LNCAP (cell line): ENCODE measurements at regions not wholly inside any gene's neighbourhood (a gene's known extent, or its start where the extent isn't known, plus 50 kb on each side); places are given as distances from the start of the nearest gene placed in this dataset.
A peak's percentile ranks its signal among the peaks of the same experiment; 100 is the strongest.

Source experiments
- TF ChIP-seq, protein P1 (sequence below): fragments of 450-650 bp; IDR thresholded peaks from 2 replicates; pipeline ENCODE4 v1.5.1; 2017; ENCODE audit warnings: mild to moderate bottlenecking

GRCh38 chr1:194104247-194104844 lies 917.9 kb upstream of the B3GALT2 start:
- TF ChIP-seq, protein P1, sequence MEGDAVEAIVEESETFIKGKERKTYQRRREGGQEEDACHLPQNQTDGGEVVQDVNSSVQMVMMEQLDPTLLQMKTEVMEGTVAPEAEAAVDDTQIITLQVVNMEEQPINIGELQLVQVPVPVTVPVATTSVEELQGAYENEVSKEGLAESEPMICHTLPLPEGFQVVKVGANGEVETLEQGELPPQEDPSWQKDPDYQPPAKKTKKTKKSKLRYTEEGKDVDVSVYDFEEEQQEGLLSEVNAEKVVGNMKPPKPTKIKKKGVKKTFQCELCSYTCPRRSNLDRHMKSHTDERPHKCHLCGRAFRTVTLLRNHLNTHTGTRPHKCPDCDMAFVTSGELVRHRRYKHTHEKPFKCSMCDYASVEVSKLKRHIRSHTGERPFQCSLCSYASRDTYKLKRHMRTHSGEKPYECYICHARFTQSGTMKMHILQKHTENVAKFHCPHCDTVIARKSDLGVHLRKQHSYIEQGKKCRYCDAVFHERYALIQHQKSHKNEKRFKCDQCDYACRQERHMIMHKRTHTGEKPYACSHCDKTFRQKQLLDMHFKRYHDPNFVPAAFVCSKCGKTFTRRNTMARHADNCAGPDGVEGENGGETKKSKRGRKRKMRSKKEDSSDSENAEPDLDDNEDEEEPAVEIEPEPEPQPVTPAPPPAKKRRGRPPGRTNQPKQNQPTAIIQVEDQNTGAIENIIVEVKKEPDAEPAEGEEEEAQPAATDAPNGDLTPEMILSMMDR, result no peak

GRCh38 chr1:194103516-194104246 lies 917.3 kb upstream of the B3GALT2 start:
- TF ChIP-seq, protein P1, result no peak

DNA sequence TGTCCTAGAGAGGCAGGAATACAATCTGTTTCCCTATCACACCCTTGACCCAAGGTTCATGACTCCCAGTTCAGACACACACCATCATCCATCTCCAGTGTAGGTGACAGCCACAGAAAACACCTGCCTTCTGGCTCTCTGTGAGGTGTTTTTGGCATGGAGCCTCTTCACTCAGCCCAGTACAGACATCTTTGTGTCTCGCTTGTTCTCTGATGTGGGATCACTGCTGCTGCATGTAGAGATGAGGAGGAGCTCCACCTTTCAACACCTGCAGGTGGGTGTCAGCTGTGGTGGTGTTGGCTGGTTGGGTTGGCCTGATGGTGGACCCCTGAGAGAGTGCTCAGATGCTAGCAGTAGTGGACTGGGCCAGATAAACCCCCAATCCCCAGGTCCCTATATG lies 916.7 kb upstream of the B3GALT2 start:
- TF ChIP-seq, protein P1, result no peak

DNA sequence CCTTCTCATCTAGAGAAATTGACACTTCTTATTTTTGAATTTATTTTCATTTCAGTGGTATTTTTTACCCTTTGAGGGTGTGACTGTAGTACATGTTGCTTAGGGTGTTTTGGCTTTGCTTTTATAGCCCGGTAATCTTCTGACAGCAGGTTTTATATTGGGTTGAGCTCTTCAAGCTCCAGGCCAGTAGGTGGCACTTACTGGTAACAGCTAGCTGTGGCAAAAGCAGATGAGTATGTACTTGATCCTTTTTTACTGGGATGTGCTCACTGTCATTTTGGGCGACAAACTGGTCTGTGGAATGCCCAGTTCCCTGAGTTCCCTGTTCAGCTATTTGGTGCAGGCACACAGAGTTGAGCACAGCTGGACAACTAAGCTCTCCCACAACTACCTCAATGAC lies 916.2 kb upstream of the B3GALT2 start:
- TF ChIP-seq, protein P1, result peak; percentile 61

DNA sequence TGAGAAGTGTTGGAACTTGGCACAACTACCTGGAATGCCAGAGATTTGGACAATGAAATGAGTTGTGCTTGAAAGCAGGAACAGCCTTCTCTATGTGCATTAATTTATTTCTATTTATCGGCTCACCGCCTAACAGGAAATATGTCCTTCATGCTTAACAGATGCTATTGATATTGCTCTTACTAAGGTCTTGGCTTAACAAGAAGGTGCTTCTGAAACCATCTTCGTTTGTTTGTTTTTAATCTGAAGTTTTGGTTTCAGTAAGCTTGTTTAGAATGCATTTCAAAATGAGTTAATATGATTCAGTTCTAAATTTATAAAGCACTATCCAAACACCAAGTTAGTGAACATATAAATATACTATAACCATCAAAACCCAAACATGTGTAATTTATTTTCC lies 898.3 kb upstream of the B3GALT2 start:
- TF ChIP-seq, protein P1, result no peak

DNA sequence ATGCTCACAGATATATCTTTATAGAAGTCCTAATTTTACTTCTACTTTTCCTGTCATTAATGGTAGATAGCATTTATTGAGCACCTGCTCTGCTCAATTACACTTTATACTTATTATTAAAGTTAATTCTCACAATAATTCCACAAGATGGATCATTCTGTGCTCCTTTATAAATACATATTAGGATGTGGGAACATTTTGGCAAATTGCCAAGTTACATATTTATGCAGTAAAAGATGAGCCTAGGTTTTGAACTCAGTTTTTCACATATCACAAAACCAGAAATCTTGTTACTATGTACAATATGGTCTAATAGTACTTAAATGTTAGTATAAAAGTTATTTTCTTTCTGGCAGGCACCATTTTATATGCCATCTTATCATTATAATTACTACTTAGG lies 895.0 kb upstream of the B3GALT2 start:
- TF ChIP-seq, protein P1, result no peak

GRCh38 chr1:194080826-194081225 lies 894.4 kb upstream of the B3GALT2 start:
- TF ChIP-seq, protein P1, result no peak
